ENCODE measurements at regions not wholly inside any gene's neighbourhood (a gene's known extent, or its start where the extent isn't known, plus 50 kb on each side); places are given as distances from the start of the nearest gene placed in this dataset.

DNA sequence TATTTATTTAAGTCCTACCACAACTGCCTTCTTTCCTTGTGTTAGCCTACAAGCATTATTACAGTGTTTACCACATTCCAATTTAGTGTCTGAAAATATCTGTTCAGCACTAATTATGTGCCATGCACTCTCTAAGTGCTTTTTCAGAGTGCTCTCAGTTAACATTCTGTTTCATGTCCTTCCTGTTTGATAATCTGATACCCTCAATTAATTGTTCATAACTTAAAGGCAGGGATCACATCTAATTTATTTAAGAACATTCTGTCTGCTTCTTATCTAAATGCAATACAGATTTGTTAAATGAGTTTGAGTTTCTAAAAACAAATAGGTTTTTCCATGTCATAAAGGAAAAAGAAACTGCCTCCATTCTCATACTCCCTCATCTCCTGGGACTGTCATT, 649.6 kb upstream of the ATXN8OS start:
- no peaks in the 10 kb centered on the region for H3K27me3 Mint-ChIP-seq
- DNase-seq (no peak), ATAC-seq (no peak)
- H3K9me3 Mint-ChIP-seq (ENCODE audit: low read depth), result peaks cover 6% of the 10 kb centered on the region
- no peaks in the 10 kb centered on the region for H3K4me1 Mint-ChIP-seq
- CTCF ChIA-PET, result no interaction called here
- no peak overlapping the region for H3K4me3 Mint-ChIP-seq
- H3K27ac Mint-ChIP-seq, result no peak overlapping the region
- no peaks in the 10 kb centered on the region for H3K36me3 Mint-ChIP-seq

- no peak overlapping the region for H3K4me3 Mint-ChIP-seq
- CTCF ChIA-PET, result no interaction called here
- peaks cover 8% of the 10 kb centered on the region for H3K9me3 Mint-ChIP-seq (ENCODE audit: low read depth)
- H3K36me3 Mint-ChIP-seq, result no peaks in the 10 kb centered on the region
- no peak for DNase-seq
- H3K27ac Mint-ChIP-seq, result no peak overlapping the region
- no peak for ATAC-seq
- H3K4me1 Mint-ChIP-seq, result no peaks in the 10 kb centered on the region
- no peaks in the 10 kb centered on the region for H3K27me3 Mint-ChIP-seq
These were observed 657.4 kb upstream of the ATXN8OS start for GRCh38 chr13:69450245-69450644.

DNA sequence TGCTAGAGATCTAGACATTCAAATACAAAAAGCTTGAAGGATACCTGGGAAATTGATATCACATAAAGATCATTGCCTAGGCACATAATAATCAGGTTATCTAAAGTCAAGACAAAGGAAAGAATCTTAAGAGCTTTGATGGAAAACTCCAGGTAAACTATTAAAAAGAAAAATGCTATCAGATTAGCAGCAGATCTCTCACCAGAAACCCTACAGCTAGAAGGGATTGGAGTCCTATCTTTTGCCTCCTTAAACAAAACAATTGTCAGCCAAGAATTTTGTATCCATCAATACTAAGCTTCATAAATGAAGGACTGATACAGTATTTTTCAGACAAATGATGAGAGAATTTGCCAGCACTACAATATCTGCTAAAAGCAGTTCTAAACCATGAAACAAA, 682.4 kb upstream of the ATXN8OS start:
- Mint-ChIP-seq H3K4me1 (no peaks in the 10 kb centered on the region), H3K27ac (no peak overlapping the region), H3K9me3 (ENCODE audit: low read depth) (peaks cover 31% of the 10 kb centered on the region), H3K4me3 (no peak overlapping the region), H3K36me3 (no peaks in the 10 kb centered on the region), H3K27me3 (no peaks in the 10 kb centered on the region)
- no peak for DNase-seq
- CTCF ChIA-PET, result no interaction called here
- ATAC-seq, result no peak

GRCh38 chr13:69423844-69424243, 683.8 kb upstream of the ATXN8OS start:
- peaks cover 29% of the 10 kb centered on the region for H3K9me3 Mint-ChIP-seq (ENCODE audit: low read depth)
- CTCF ChIA-PET, result no interaction called here
- no peak overlapping the region for H3K4me3 Mint-ChIP-seq
- no peaks in the 10 kb centered on the region for H3K36me3 Mint-ChIP-seq
- H3K27me3 Mint-ChIP-seq, result no peaks in the 10 kb centered on the region
- DNase-seq (no peak), ATAC-seq (no peak)
- H3K4me1 Mint-ChIP-seq, result no peaks in the 10 kb centered on the region
- no peak overlapping the region for H3K27ac Mint-ChIP-seq

GRCh38 chr13:69418319-69418718, 689.3 kb upstream of the ATXN8OS start:
- Mint-ChIP-seq H3K9me3 (ENCODE audit: low read depth) (peaks cover 11% of the 10 kb centered on the region), H3K36me3 (no peaks in the 10 kb centered on the region), H3K27ac (no peak overlapping the region), H3K4me3 (no peak overlapping the region), H3K27me3 (no peaks in the 10 kb centered on the region), H3K4me1 (no peaks in the 10 kb centered on the region)
- DNase-seq, result no peak
- no peak for ATAC-seq
- CTCF ChIA-PET, result no interaction called here

- DNase-seq, result no peak
- CTCF ChIA-PET, result no interaction called here
- Mint-ChIP-seq H3K4me1 (no peaks in the 10 kb centered on the region), H3K27me3 (no peaks in the 10 kb centered on the region), H3K4me3 (no peak overlapping the region), H3K27ac (no peak overlapping the region), H3K9me3 (ENCODE audit: low read depth) (peaks cover 7% of the 10 kb centered on the region), H3K36me3 (no peaks in the 10 kb centered on the region)
- no peak for ATAC-seq
These were observed 696.9 kb upstream of the ATXN8OS start for GRCh38 chr13:69410761-69411160.

- Mint-ChIP-seq H3K27ac (no peak overlapping the region), H3K4me3 (no peak overlapping the region), H3K9me3 (ENCODE audit: low read depth) (peaks cover 19% of the 10 kb centered on the region), H3K36me3 (no peaks in the 10 kb centered on the region), H3K27me3 (no peaks in the 10 kb centered on the region), H3K4me1 (no peaks in the 10 kb centered on the region)
- CTCF ChIA-PET, result no interaction called here
- DNase-seq, result no peak
- no peak for ATAC-seq
These were observed 715.9 kb upstream of the ATXN8OS start for GRCh38 chr13:69391756-69392155.

- Mint-ChIP-seq H3K4me3 (no peak overlapping the region), H3K9me3 (ENCODE audit: low read depth) (peaks cover 18% of the 10 kb centered on the region), H3K4me1 (no peaks in the 10 kb centered on the region), H3K27me3 (no peaks in the 10 kb centered on the region), H3K36me3 (no peaks in the 10 kb centered on the region), H3K27ac (no peak overlapping the region)
- ATAC-seq (no peak), DNase-seq (no peak)
- CTCF ChIA-PET, result no interaction called here
These were observed 717.7 kb upstream of the ATXN8OS start for GRCh38 chr13:69389899-69390298.

DNA sequence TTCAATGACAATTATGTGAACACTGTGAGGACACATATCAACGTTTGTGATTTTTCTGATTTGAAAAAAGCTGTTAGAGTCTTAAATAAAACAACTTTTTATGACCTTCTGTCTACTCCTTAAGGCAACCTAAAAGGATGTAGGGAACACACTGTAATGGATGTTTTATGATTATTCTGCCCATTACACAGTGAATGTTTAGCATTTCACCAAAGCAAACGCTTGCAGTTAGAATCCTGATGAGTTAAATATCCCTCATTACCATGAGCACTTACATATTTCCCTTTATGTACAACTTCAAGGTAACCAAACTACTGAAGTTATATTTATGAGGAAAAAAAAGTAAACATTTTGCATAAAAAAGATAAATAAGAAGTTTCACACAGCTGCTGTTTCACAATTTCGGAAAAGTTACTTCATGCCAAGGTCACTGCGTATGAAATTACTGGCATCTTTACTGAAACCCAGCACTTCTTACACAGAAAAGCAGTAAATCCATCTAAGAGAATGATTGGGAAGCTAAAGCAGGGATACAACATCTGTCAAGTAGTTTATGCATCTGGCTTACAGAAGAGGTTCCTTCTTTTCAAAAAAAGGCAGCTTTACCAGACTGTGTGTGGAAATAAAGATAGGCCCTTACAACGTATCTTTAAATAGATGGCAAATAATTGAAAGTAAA, 733.7 kb upstream of the ATXN8OS start:
- Mint-ChIP-seq H3K27me3 (no peaks in the 10 kb centered on the region), H3K4me3 (no peak overlapping the region), H3K4me1 (no peaks in the 10 kb centered on the region), H3K9me3 (ENCODE audit: low read depth) (peaks cover 6% of the 10 kb centered on the region), H3K27ac (no peak overlapping the region), H3K36me3 (no peaks in the 10 kb centered on the region)
- DNase-seq (no peak), ATAC-seq (no peak)
- CTCF ChIA-PET, result no interaction called here

DNA sequence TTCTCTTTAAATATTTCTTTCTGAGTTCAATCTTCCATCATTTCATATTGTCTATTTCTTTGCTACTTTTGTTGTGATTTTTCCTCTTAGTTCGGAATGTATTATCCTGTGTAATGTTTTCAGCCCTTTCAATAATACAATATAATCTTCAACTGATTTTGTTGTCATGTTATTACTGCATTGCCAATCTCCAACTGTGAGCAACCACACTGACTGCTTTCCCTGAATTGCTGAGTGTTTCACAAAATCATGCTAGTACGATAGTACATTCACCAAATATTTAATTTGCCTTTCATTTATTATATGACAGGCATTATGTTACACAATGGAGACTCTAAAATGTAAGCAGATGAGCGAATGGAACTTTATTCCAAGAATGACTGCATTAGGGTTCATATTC, 744.3 kb upstream of the ATXN8OS start:
- Mint-ChIP-seq H3K27me3 (no peaks in the 10 kb centered on the region), H3K27ac (no peak overlapping the region), H3K4me3 (no peak overlapping the region), H3K9me3 (ENCODE audit: low read depth) (peaks cover 9% of the 10 kb centered on the region), H3K36me3 (no peaks in the 10 kb centered on the region), H3K4me1 (no peaks in the 10 kb centered on the region)
- ATAC-seq (no peak), DNase-seq (no peak)
- CTCF ChIA-PET, result no interaction called here

- CTCF ChIA-PET, result no interaction called here
- Mint-ChIP-seq H3K27me3 (no peaks in the 10 kb centered on the region), H3K4me1 (no peaks in the 10 kb centered on the region), H3K9me3 (ENCODE audit: low read depth) (peaks cover 20% of the 10 kb centered on the region), H3K27ac (no peak overlapping the region), H3K36me3 (no peaks in the 10 kb centered on the region), H3K4me3 (no peak overlapping the region)
- DNase-seq (no peak), ATAC-seq (no peak)
These were observed 776.4 kb upstream of the ATXN8OS start for GRCh38 chr13:69331245-69331644.

DNA sequence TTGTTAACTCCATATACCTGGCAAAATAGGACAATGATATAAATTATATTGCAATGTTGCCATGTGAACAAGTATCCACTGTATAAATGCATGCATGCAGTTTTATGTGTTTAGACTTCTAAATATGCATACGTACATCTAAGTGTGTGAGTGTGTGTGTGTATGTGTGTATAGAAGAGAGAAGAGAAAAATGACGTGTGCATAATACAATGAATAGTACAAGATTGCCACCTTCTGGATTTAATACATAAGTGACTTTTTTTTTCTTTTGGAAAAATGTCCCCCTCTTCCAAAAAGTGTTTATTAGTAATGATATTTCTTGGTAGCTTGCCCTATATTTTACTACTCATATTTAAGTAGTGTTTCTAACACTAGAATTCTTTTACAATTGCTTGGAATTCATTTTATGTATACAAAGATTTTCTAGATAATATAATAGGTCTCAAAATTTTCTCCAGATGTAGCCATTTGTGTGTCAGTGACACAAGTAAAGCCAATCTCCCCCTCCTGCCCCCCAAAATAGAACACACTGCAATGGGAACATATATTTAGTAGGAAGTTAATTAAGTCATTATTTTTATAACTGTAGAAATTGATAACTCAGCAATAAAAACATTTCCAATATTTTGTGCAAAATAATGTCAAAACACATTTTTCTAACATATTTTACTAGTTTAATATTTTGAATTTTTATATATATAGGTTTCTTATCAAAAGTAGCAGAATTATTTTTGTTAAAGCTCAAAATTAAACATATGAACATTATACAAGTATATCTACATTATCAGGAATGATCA, 783.3 kb upstream of the ATXN8OS start:
- DNase-seq, result no peak
- Mint-ChIP-seq H3K9me3 (ENCODE audit: low read depth) (peaks cover 13% of the 10 kb centered on the region), H3K4me1 (no peaks in the 10 kb centered on the region), H3K4me3 (no peak overlapping the region), H3K36me3 (no peaks in the 10 kb centered on the region), H3K27ac (no peak overlapping the region), H3K27me3 (no peaks in the 10 kb centered on the region)
- CTCF ChIA-PET, result no interaction called here
- no peak for ATAC-seq

- Mint-ChIP-seq H3K4me1 (no peaks in the 10 kb centered on the region), H3K4me3 (no peak overlapping the region), H3K27me3 (no peaks in the 10 kb centered on the region), H3K36me3 (no peaks in the 10 kb centered on the region), H3K9me3 (ENCODE audit: low read depth) (peaks cover 2% of the 10 kb centered on the region), H3K27ac (no peak overlapping the region)
- CTCF ChIA-PET, result no interaction called here
- DNase-seq, result no peak
- ATAC-seq, result no peak
These were observed 788.0 kb upstream of the ATXN8OS start for GRCh38 chr13:69319656-69320055.

DNA sequence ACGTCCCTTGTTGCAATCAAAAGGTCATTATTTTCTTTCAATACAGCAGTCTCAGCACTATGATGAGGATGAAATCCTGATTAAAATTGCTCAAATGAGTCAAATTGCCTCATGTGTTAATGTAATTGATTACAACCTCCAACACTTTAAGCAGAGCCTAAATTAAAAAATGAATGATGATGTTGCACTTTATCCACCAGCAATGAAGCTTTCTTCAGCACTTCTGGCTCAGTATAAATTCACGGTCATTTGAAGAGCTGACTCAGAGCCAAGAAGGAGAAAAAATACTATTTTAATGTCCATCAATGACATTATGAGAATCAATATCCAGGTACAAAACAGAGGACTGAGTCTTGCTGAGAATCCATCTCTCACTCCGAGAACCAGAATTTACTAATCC, 792.6 kb upstream of the ATXN8OS start:
- CTCF ChIA-PET, result no interaction called here
- Mint-ChIP-seq H3K36me3 (no peaks in the 10 kb centered on the region), H3K9me3 (ENCODE audit: low read depth) (peaks cover 6% of the 10 kb centered on the region), H3K4me1 (no peaks in the 10 kb centered on the region), H3K27me3 (no peaks in the 10 kb centered on the region), H3K4me3 (no peak overlapping the region), H3K27ac (no peak overlapping the region)
- DNase-seq (no peak), ATAC-seq (no peak)

Measured in activated CD8-positive, alpha-beta memory T cell treated with anti-CD3 and anti-CD28 coated beads, Interleukin-2, amount 10 ng/mL, durations not matched to agents 7 days and 5 days (primary cell).